HepG2 (cell line): ENCODE measurements at regions not wholly inside any gene's neighbourhood (a gene's known extent, or its start where the extent isn't known, plus 50 kb on each side); places are given as distances from the start of the nearest gene placed in this dataset.

ENCODE experiments used
- BCLAF1 ChIP-seq: fragments of 450-650 bp; IDR thresholded peaks from 2 replicates; pipeline ENCODE4 v1.6.1; 2017; ENCODE audit warnings: mild to moderate bottlenecking
- E2F2 ChIP-seq: sonication (generic); formaldehyde crosslinking; IDR thresholded peaks from 2 replicates; pipeline ENCODE4 v1.4.0; 2020; ENCODE audit warnings: missing genetic modification reagents, borderline replicate concordance
- FOXJ3 ChIP-seq: sonication (generic); formaldehyde crosslinking; IDR thresholded peaks from 2 replicates; pipeline ENCODE4 v1.4.0; 2020; ENCODE audit warnings: missing genetic modification reagents, mild to moderate bottlenecking, borderline replicate concordance
- GLMP ChIP-seq: sonication (generic); formaldehyde crosslinking; IDR thresholded peaks from 2 replicates; pipeline ENCODE4 v1.9.0; 2021; ENCODE audit warnings: missing genetic modification reagents, mild to moderate bottlenecking, borderline replicate concordance
- KLF9 ChIP-seq: IDR thresholded peaks from 2 replicates; pipeline ENCODE4 v1.6.1; 2016; ENCODE audit warnings: low read depth
- TEF ChIP-seq: sonication (generic); formaldehyde crosslinking; IDR thresholded peaks from 2 replicates; pipeline ENCODE4 v1.5.0; 2020; ENCODE audit warnings: missing genetic modification reagents
- TGIF2 ChIP-seq: IDR thresholded peaks from 2 replicates; pipeline ENCODE4 v1.6.1; 2016; ENCODE audit warnings: control low read depth, missing compliant biosample characterization
- ZNF121 ChIP-seq: sonication (generic); formaldehyde crosslinking; IDR thresholded peaks from 2 replicates; pipeline ENCODE4 v1.5.0; 2020; ENCODE audit warnings: mild to moderate bottlenecking, missing genetic modification reagents
- ZNF737 ChIP-seq: sonication (generic); formaldehyde crosslinking; IDR thresholded peaks from 2 replicates; pipeline ENCODE4 v1.5.0; 2020; ENCODE audit warnings: missing genetic modification reagents, mild to moderate bottlenecking, borderline replicate concordance

- no peak for TF ChIP-seq E2F2
- TF ChIP-seq KLF9, result no peak
- no peak for TF ChIP-seq TGIF2 (CRISPR knock-in tag)
- no peak for TF ChIP-seq ZNF737 (CRISPR knock-in tag)
- TF ChIP-seq ZNF121 (CRISPR knock-in tag), result no peak
- no peak for TF ChIP-seq TEF (CRISPR knock-in tag)
- TF ChIP-seq FOXJ3 (CRISPR knock-in tag), result no peak
- no peak for TF ChIP-seq GLMP (CRISPR knock-in tag)
- no peak for TF ChIP-seq BCLAF1
Observed at GRCh38 chr2:160613466-160614153, 120.0 kb upstream of the RBMS1 start (continued).
